WTC11 (cell line): ENCODE measurements at regions not wholly inside any gene's neighbourhood (a gene's known extent, or its start where the extent isn't known, plus 50 kb on each side); places are given as distances from the start of the nearest gene placed in this dataset.

Experiments used
- ATAC-seq: fragments of 200-7000 bp; cut with Tn5 transposase; 2 replicates; pipeline ENCODE4 v1.10.0; 2021; ENCODE audit warnings: mild to moderate bottlenecking, moderate library complexity
- CTCF ChIA-PET: fragments of 300-600 bp; sonication (Branson Sonifier 250); formaldehyde crosslinking; loops from one replicate; lab custom pipeline; 2021; ENCODE audit warnings: antibody characterized with exemption; lab: Charles Lee
- POLR2A ChIA-PET: fragments of 350-600 bp; sonication (Branson Sonifier 250); formaldehyde crosslinking; loops from one replicate; lab custom pipeline; 2021; ENCODE audit warnings: antibody characterized with exemption; lab: Charles Lee
- DNase-seq: peaks from one replicate; pipeline ENCODE4 v3.0.0; 2021; ENCODE audit warnings: low spot score
- H3K27ac Mint-ChIP-seq: 2 replicates; pipeline ENCODE4 v1.8.0; 2021; ENCODE audit warnings: mixed read lengths
- H3K27me3 Mint-ChIP-seq: 2 replicates; pipeline ENCODE4 v1.8.0; 2021; ENCODE audit warnings: low read depth, mild to moderate bottlenecking, moderate library complexity, mixed read lengths
- H3K36me3 Mint-ChIP-seq: 2 replicates; pipeline ENCODE4 v1.8.0; 2021; ENCODE audit warnings: mixed read lengths
- H3K4me1 Mint-ChIP-seq: 2 replicates; pipeline ENCODE4 v1.8.0; 2022; ENCODE audit warnings: mixed read lengths
- H3K4me3 Mint-ChIP-seq: 2 replicates; pipeline ENCODE4 v1.8.0; 2021; ENCODE audit warnings: mild to moderate bottlenecking, moderate library complexity, mixed read lengths
- H3K9me3 Mint-ChIP-seq: 2 replicates; pipeline ENCODE4 v1.8.0; 2021; ENCODE audit warnings: mixed read lengths
- AFF4 ChIP-seq: sonication (generic); formaldehyde crosslinking; IDR thresholded peaks from 2 replicates; pipeline ENCODE4 v1.8.1; 2023; ENCODE audit warnings: mild to moderate bottlenecking, missing genetic modification reagents, borderline replicate concordance
- E2F5 ChIP-seq: sonication (generic); formaldehyde crosslinking; IDR thresholded peaks from 2 replicates; pipeline ENCODE4 v1.8.1; 2022; ENCODE audit warnings: mild to moderate bottlenecking, moderate library complexity, missing genetic modification reagents
- ELF4 ChIP-seq: sonication (generic); formaldehyde crosslinking; IDR thresholded peaks from 2 replicates; pipeline ENCODE4 v1.8.1; 2022; ENCODE audit warnings: low read depth, mild to moderate bottlenecking, moderate library complexity, missing genetic modification reagents
- GABPB1 ChIP-seq: sonication (generic); formaldehyde crosslinking; IDR thresholded peaks from 2 replicates; pipeline ENCODE4 v1.8.1; 2023; ENCODE audit warnings: mild to moderate bottlenecking, missing genetic modification reagents
- GTF2I ChIP-seq: fragments of 250-450 bp; sonication (Bioruptor Pico); conservative IDR thresholded peaks from 2 replicates; pipeline ENCODE4 v1.4.0; 2021; ENCODE audit warnings: mild to moderate bottlenecking
- JAZF1 ChIP-seq: fragments of 250-450 bp; sonication (Bioruptor Pico); IDR thresholded peaks from 2 replicates; pipeline ENCODE4 v1.9.0; 2021; ENCODE audit warnings: moderate library complexity, mild to moderate bottlenecking, inconsistent platforms
- MXD4 ChIP-seq: fragments of 250-450 bp; sonication (Bioruptor Pico); IDR thresholded peaks from 2 replicates; pipeline ENCODE4 v1.8.0; 2021; ENCODE audit warnings: mild to moderate bottlenecking, moderate library complexity, borderline replicate concordance
- NFYB ChIP-seq: sonication (generic); formaldehyde crosslinking; conservative IDR thresholded peaks from 2 replicates; pipeline ENCODE4 v1.8.0; 2022; ENCODE audit warnings: low read depth, missing genetic modification reagents
- NR1H2 ChIP-seq: sonication (generic); formaldehyde crosslinking; IDR thresholded peaks from 2 replicates; pipeline ENCODE4 v1.9.0; 2021; ENCODE audit warnings: mild to moderate bottlenecking, moderate library complexity, missing genetic modification reagents
- OVOL2 ChIP-seq: fragments of 250-450 bp; sonication (Bioruptor Pico); IDR thresholded peaks from 2 replicates; pipeline ENCODE4 v1.9.0; 2021; ENCODE audit warnings: mild to moderate bottlenecking, borderline replicate concordance
- PRRX2 ChIP-seq: fragments of 250-450 bp; sonication (Bioruptor Pico); IDR thresholded peaks from 2 replicates; pipeline ENCODE4 v1.8.0; 2021; ENCODE audit warnings: mild to moderate bottlenecking
- RELA ChIP-seq: sonication (generic); formaldehyde crosslinking; IDR thresholded peaks from 2 replicates; pipeline ENCODE4 v1.8.1; 2022; ENCODE audit warnings: missing genetic modification reagents, mild to moderate bottlenecking, borderline replicate concordance
- RORB ChIP-seq: fragments of 250-450 bp; sonication (Bioruptor Pico); IDR thresholded peaks from 2 replicates; pipeline ENCODE4 v1.9.0; 2021; ENCODE audit warnings: mild to moderate bottlenecking
- TCF7 ChIP-seq: sonication (generic); formaldehyde crosslinking; IDR thresholded peaks from 2 replicates; pipeline ENCODE4 v1.8.0; 2022; ENCODE audit warnings: mild to moderate bottlenecking, low read depth, missing genetic modification reagents, moderate library complexity
- ZMAT4 ChIP-seq: fragments of 250-450 bp; sonication (Bioruptor Pico); IDR thresholded peaks from 2 replicates; pipeline ENCODE4 v1.9.0; 2021; ENCODE audit warnings: mild to moderate bottlenecking
- ZNF281 ChIP-seq: sonication (generic); formaldehyde crosslinking; IDR thresholded peaks from 2 replicates; pipeline ENCODE4 v1.8.0; 2023; ENCODE audit warnings: mild to moderate bottlenecking, missing genetic modification reagents
- ZNF317 ChIP-seq: sonication (generic); formaldehyde crosslinking; IDR thresholded peaks from 2 replicates; pipeline ENCODE4 v1.8.1; 2023; ENCODE audit warnings: low read depth, mild to moderate bottlenecking, moderate library complexity, missing genetic modification reagents, borderline replicate concordance
- ZNF425 ChIP-seq: fragments of 250-450 bp; sonication (Bioruptor Pico); conservative IDR thresholded peaks from 2 replicates; pipeline ENCODE4 v1.9.0; 2021; ENCODE audit warnings: mild to moderate bottlenecking
- ZNF512 ChIP-seq: sonication (generic); formaldehyde crosslinking; IDR thresholded peaks from 2 replicates; pipeline ENCODE4 v1.8.1; 2022; ENCODE audit warnings: missing genetic modification reagents, borderline replicate concordance
- TF ChIP-seq, protein P1 (sequence below): fragments of 250-450 bp; sonication (Bioruptor Pico); IDR thresholded peaks from 2 replicates; pipeline ENCODE4 v2.1.2; 2022; ENCODE audit warnings: mild to moderate bottlenecking, moderate library complexity
- TF ChIP-seq, protein P2 (sequence below): sonication (generic); formaldehyde crosslinking; IDR thresholded peaks from 2 replicates; pipeline ENCODE4 v1.8.0; 2022; ENCODE audit warnings: mild to moderate bottlenecking, missing genetic modification reagents

DNA sequence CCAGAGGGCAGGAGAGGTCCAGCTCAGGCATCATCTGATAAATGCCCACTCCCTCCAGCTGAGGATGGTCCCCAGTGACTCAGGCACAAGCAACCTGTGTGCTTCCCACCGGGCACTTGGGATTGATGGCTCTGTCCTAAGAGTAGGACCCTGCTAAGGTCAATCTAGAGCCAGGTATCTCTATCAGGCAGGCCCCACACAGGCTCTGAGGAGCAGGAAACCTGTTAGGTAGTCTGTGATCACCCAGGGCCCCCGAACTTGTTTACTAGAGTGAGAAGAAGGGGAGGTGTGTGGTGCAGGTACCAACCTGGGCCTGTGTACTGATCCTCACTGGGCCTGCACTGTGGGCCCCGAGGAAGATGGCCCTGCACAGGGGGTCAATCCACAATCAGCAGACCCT, 119.6 kb upstream of the FSTL4 start:
- H3K4me3 Mint-ChIP-seq, result no peak overlapping the region
- H3K27me3 Mint-ChIP-seq, result no peaks in the 10 kb centered on the region
- DNase-seq (no peak), ATAC-seq (no peak)
- POLR2A ChIA-PET, result no interaction called here
- no peaks in the 10 kb centered on the region for H3K4me1 Mint-ChIP-seq
- H3K9me3 Mint-ChIP-seq, result peaks cover 34% of the 10 kb centered on the region
- no peaks in the 10 kb centered on the region; the same call in 1 of the 2 replicates for H3K36me3 Mint-ChIP-seq
- CTCF ChIA-PET, result no interaction called here
- no peak overlapping the region for H3K27ac Mint-ChIP-seq
- no peak for TF ChIP-seq JAZF1
- TF ChIP-seq MXD4 (CRISPR knock-in tag), result no peak
- no peak for TF ChIP-seq NR1H2 (CRISPR knock-in tag)
- no peak for TF ChIP-seq TCF7
- TF ChIP-seq ZNF317 (CRISPR knock-in tag), result no peak
- no peak for TF ChIP-seq ZNF281 (CRISPR knock-in tag)
- TF ChIP-seq ZNF425, result no peak
- TF ChIP-seq, protein P1, sequence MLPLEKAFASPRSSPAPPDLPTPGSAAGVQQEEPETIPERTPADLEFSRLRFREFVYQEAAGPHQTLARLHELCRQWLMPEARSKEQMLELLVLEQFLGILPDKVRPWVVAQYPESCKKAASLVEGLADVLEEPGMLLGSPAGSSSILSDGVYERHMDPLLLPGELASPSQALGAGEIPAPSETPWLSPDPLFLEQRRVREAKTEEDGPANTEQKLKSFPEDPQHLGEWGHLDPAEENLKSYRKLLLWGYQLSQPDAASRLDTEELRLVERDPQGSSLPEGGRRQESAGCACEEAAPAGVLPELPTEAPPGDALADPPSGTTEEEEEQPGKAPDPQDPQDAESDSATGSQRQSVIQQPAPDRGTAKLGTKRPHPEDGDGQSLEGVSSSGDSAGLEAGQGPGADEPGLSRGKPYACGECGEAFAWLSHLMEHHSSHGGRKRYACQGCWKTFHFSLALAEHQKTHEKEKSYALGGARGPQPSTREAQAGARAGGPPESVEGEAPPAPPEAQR (CRISPR knock-in tag), result no peak
- TF ChIP-seq GABPB1, result no peak
- no peak for TF ChIP-seq GTF2I (CRISPR knock-in tag)
- TF ChIP-seq ZNF512 (CRISPR knock-in tag), result no peak
- no peak for TF ChIP-seq ELF4 (CRISPR knock-in tag)
- no peak for TF ChIP-seq PRRX2 (CRISPR knock-in tag)
- TF ChIP-seq E2F5 (CRISPR knock-in tag), result no peak

- no peak for ATAC-seq
- H3K9me3 Mint-ChIP-seq, result peaks cover 34% of the 10 kb centered on the region
- no peaks in the 10 kb centered on the region for H3K4me1 Mint-ChIP-seq
- no peaks in the 10 kb centered on the region; the same call in 1 of the 2 replicates for H3K36me3 Mint-ChIP-seq
- H3K27ac Mint-ChIP-seq, result no peak overlapping the region
- ChIA-PET POLR2A (no interaction called here), CTCF (no interaction called here)
- no peaks in the 10 kb centered on the region; the same call in 1 of the 2 replicates for H3K27me3 Mint-ChIP-seq
- no peak for TF ChIP-seq NFYB (CRISPR knock-in tag)
- no peak for TF ChIP-seq RELA (CRISPR knock-in tag)
- TF ChIP-seq AFF4 (CRISPR knock-in tag), result no peak
- TF ChIP-seq RORB (CRISPR knock-in tag), result no peak
- TF ChIP-seq OVOL2 (CRISPR knock-in tag), result no peak
- no peak for TF ChIP-seq ZMAT4 (CRISPR knock-in tag)
- TF ChIP-seq, protein P2, sequence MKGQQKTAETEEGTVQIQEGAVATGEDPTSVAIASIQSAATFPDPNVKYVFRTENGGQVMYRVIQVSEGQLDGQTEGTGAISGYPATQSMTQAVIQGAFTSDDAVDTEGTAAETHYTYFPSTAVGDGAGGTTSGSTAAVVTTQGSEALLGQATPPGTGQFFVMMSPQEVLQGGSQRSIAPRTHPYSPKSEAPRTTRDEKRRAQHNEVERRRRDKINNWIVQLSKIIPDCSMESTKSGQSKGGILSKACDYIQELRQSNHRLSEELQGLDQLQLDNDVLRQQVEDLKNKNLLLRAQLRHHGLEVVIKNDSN (CRISPR knock-in tag), result no peak
- no peak for DNase-seq
- no peak overlapping the region for H3K4me3 Mint-ChIP-seq
Measured at GRCh38 chr5:133730866-133731265, 118.5 kb upstream of the FSTL4 start.
